Suppressor macrophage treated with lipopolysaccharide for 4 hours (primary cell): ENCODE measurements at regions not wholly inside any gene's neighbourhood (a gene's known extent, or its start where the extent isn't known, plus 50 kb on each side); places are given as distances from the start of the nearest gene placed in this dataset.
A peak's percentile ranks its signal among the peaks of the same experiment; 100 is the strongest.

Experiments used
- DNase-seq: peaks from one replicate; pipeline ENCODE4 v3.0.0-alpha.2; 2020

- DNase-seq = peak; percentile 6
Observed at GRCh38 chr4:33060674-33061542, 2340.7 kb downstream of the PCDH7 start.

- no peak for DNase-seq
Observed at GRCh38 chr4:33061727-33062126, 2341.6 kb downstream of the PCDH7 start.

- no peak for DNase-seq
Observed at GRCh38 chr4:33062155-33062806, 2342.1 kb downstream of the PCDH7 start.

- no peak for DNase-seq
Observed at GRCh38 chr4:33063241-33063640, 2343.1 kb downstream of the PCDH7 start.

GRCh38 chr4:33064238-33064637, 2344.1 kb downstream of the PCDH7 start:
- no peak for DNase-seq

- no peak for DNase-seq
Observed at GRCh38 chr4:33065749-33066148, 2345.6 kb downstream of the PCDH7 start.

- DNase-seq = no peak
Observed at GRCh38 chr4:33067221-33067620, 2347.1 kb downstream of the PCDH7 start.

- no peak for DNase-seq
Observed at GRCh38 chr4:33068539-33068938, 2348.4 kb downstream of the PCDH7 start.

- no peak for DNase-seq
Observed at GRCh38 chr4:33071535-33071934, 2351.4 kb downstream of the PCDH7 start.

- no peak for DNase-seq
Observed at GRCh38 chr4:33072298-33073089, 2352.3 kb downstream of the PCDH7 start.

- DNase-seq = no peak
Observed at GRCh38 chr4:33073811-33074210, 2353.6 kb downstream of the PCDH7 start.

- no peak for DNase-seq
Observed at GRCh38 chr4:33078145-33078544, 2358.0 kb downstream of the PCDH7 start.

- no peak for DNase-seq
Observed at GRCh38 chr4:33080275-33080674, 2360.1 kb downstream of the PCDH7 start.

- no peak for DNase-seq
Observed at GRCh38 chr4:33085709-33086108, 2365.5 kb downstream of the PCDH7 start.

GRCh38 chr4:33086331-33086925, 2366.3 kb downstream of the PCDH7 start:
- no peak for DNase-seq

GRCh38 chr4:33088713-33089112, 2368.5 kb downstream of the PCDH7 start:
- no peak for DNase-seq

- no peak for DNase-seq
Observed at GRCh38 chr4:33090910-33091309, 2370.7 kb downstream of the PCDH7 start.

- no peak for DNase-seq
Observed at GRCh38 chr4:33091961-33092360, 2371.8 kb downstream of the PCDH7 start.

GRCh38 chr4:33104273-33104672, 2384.1 kb downstream of the PCDH7 start:
- DNase-seq = no peak

GRCh38 chr4:33107814-33108213, 2387.6 kb downstream of the PCDH7 start:
- no peak for DNase-seq

- DNase-seq = no peak
Observed at GRCh38 chr4:33111117-33111516, 2390.9 kb downstream of the PCDH7 start.

GRCh38 chr4:33116871-33117270, 2396.7 kb downstream of the PCDH7 start:
- DNase-seq = no peak

GRCh38 chr4:33126002-33126401, 2405.8 kb downstream of the PCDH7 start:
- DNase-seq = no peak
